ENCODE measurements at regions not wholly inside any gene's neighbourhood (a gene's known extent, or its start where the extent isn't known, plus 50 kb on each side); places are given as distances from the start of the nearest gene placed in this dataset.
"Not testable (repeated sequence)": the region's sequence is repeated elsewhere in the genome, so short reads cannot be mapped to it uniquely, and the experiment has no call there.

- DNase-seq, result no peak
Measured at GRCh38 chr6:66179361-66179760, 472.3 kb upstream of the EYS start.

GRCh38 chr6:66173587-66173986, 466.6 kb upstream of the EYS start:
- peak; percentile 8 for DNase-seq

- DNase-seq, result not testable (repeated sequence)
Measured at GRCh38 chr6:66166713-66167112, 459.7 kb upstream of the EYS start.

- peak; percentile 0 for DNase-seq
Measured at GRCh38 chr6:66161546-66162108, 454.6 kb upstream of the EYS start.

GRCh38 chr6:66159937-66160336, 452.9 kb upstream of the EYS start:
- DNase-seq, result no peak

GRCh38 chr6:66153247-66153646, 446.2 kb upstream of the EYS start:
- DNase-seq, result no peak

GRCh38 chr6:66149132-66149531, 442.1 kb upstream of the EYS start:
- no peak for DNase-seq

- no peak for DNase-seq
Measured at GRCh38 chr6:66145867-66146266, 438.8 kb upstream of the EYS start.

GRCh38 chr6:66134021-66134420, 427.0 kb upstream of the EYS start:
- no peak for DNase-seq

- no peak for DNase-seq
Measured at GRCh38 chr6:66128656-66129055, 421.6 kb upstream of the EYS start.

GRCh38 chr6:66128243-66128642, 421.2 kb upstream of the EYS start:
- no peak for DNase-seq

GRCh38 chr6:66127061-66127460, 420.0 kb upstream of the EYS start:
- no peak for DNase-seq

- no peak for DNase-seq
Measured at GRCh38 chr6:66126358-66126757, 419.3 kb upstream of the EYS start.

GRCh38 chr6:66103954-66104353, 396.9 kb upstream of the EYS start:
- no peak for DNase-seq

GRCh38 chr6:66103354-66103753, 396.3 kb upstream of the EYS start:
- DNase-seq, result no peak

- DNase-seq, result no peak
Measured at GRCh38 chr6:66096679-66097078, 389.7 kb upstream of the EYS start.

GRCh38 chr6:66094615-66095014, 387.6 kb upstream of the EYS start:
- no peak for DNase-seq

GRCh38 chr6:66092306-66092705, 385.3 kb upstream of the EYS start:
- DNase-seq, result not testable (repeated sequence)

- DNase-seq, result no peak
Measured at GRCh38 chr6:66086532-66086931, 379.5 kb upstream of the EYS start.

- DNase-seq, result no peak
Measured at GRCh38 chr6:66082914-66083313, 375.9 kb upstream of the EYS start.

- DNase-seq, result no peak
Measured at GRCh38 chr6:66068907-66069306, 361.9 kb upstream of the EYS start.

- no peak for DNase-seq
Measured at GRCh38 chr6:66068033-66068432, 361.0 kb upstream of the EYS start.

- no peak for DNase-seq
Measured at GRCh38 chr6:66065313-66065712, 358.3 kb upstream of the EYS start.

- no peak for DNase-seq
Measured at GRCh38 chr6:66057034-66057433, 350.0 kb upstream of the EYS start.

- no peak for DNase-seq
Measured at GRCh38 chr6:66054967-66055366, 347.9 kb upstream of the EYS start.

- no peak for DNase-seq
Measured at GRCh38 chr6:66051812-66052211, 344.8 kb upstream of the EYS start.
